ENCODE measurements at regions not wholly inside any gene's neighbourhood (a gene's known extent, or its start where the extent isn't known, plus 50 kb on each side); places are given as distances from the start of the nearest gene placed in this dataset.
"Not testable (repeated sequence)": the region's sequence is repeated elsewhere in the genome, so short reads cannot be mapped to it uniquely, and the experiment has no call there.

DNA sequence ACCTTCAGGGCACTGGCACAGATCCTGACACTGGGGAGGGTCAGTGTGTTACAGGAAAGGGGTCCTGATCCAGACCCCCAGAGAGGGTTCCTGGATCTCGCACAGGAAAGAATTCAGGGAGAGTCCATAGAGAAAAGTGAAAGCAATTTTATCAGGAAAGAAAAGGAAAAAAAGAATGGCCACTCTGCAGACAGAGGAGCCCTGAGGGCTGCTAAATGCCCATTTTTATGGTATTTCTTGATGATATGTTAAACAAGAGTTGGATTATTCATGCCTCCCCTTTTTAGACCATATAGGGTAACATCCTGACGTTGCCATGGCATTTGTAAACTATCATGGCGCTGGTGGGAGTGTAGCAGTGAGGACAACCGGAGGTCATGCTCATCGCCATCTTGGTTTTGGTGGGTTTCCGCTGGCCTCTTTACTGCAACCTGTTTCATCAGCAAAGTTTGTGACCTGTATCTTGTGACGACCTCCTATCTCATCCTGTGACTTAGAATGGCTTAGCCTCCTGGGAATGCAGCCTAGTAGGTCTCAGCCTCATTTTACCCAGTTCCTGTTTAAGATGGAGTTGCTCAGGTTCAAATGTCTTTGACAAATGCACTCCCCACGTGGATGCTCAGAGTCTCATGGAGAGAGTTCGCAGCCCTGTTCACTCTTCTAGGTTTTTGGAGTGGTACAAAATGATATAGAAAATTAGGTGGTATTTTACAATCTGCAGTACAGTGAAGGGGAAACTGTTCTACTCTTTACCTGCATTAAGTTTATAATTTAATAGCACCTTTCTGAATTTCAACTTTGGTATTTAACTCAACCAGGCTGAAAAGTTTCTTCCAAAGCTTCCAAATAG, 1363.7 kb upstream of the TMEM132C start:
- DNase-seq (ENCODE audit: low read depth in 2 of 2): no peak

DNA sequence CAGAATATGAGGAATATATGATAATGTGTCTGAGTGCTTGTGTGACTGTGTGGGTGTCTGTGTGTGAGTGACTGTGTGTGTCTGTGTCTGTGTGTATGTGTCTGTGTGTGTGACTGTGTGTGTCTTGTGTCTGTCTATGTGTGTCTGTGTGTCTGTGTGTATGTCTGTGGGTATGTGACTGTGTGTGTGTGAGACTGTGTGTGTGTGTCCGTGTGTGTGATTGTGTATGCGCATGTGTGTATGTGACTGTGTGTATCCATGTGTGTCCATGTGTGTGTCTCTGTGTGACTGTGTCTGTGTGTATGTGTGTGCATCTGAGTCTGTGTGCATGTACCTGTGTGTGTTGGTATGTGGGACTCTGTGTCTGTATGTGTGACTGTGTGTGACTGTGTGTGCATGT, 1361.2 kb upstream of the TMEM132C start:
- no peak for DNase-seq (ENCODE audit: low read depth in 2 of 2)

GRCh38 chr12:126907900-126908764, 1358.8 kb upstream of the TMEM132C start:
- no peak for DNase-seq (ENCODE audit: low read depth in 2 of 2)

DNA sequence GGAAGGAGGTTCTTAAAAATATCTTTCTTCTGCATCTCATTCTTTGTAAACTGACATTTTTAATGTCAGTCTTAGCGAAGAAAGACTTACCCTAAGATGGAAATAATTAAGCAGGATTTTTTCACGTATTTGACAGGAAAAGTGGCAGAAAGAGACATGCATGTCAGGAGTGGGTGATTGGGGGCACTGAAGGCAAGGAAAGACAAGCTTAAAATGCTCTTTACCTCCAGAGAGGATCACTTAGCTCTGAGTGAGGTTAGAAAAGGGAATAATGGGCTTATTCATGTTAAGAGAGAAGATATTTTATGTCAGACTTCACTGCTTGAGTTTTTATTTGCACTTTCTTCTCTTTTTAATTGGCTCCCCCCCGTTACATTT, 1358.2 kb upstream of the TMEM132C start:
- no peak for DNase-seq (ENCODE audit: low read depth in 2 of 2)

GRCh38 chr12:126910570-126910969, 1356.4 kb upstream of the TMEM132C start:
- DNase-seq (ENCODE audit: low read depth in 2 of 2): no peak

DNA sequence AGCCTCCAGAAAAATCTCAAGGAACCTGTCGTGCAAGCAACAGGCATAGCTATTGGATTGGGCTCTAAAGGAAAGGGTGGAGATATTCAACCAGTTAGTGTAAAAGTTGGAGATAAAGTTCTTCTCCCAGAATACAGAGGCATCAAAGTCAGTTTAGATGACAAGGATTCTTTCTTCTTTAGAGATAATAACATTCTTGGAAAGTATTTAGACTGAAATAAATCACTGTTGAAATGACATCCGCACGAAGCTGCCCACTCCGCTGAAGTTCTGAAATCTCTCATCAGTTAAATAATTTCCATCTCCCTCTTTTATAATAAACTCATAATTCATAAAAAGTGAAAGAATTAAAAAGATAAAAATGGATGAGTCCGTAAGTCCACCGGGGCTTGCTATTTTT, 1354.9 kb upstream of the TMEM132C start:
- DNase-seq (ENCODE audit: low read depth in 2 of 2): no peak

- DNase-seq (ENCODE audit: low read depth in 2 of 2): no peak
Measured at GRCh38 chr12:126914170-126914793, 1352.7 kb upstream of the TMEM132C start.

GRCh38 chr12:126915309-126915708, 1351.7 kb upstream of the TMEM132C start:
- DNase-seq (ENCODE audit: low read depth in 2 of 2): no peak

- DNase-seq (ENCODE audit: low read depth in 2 of 2): no peak
Measured at GRCh38 chr12:126926023-126926594, 1340.9 kb upstream of the TMEM132C start.

- no peak for DNase-seq (ENCODE audit: low read depth in 2 of 2)
Measured at GRCh38 chr12:126930234-126930633, 1336.7 kb upstream of the TMEM132C start.

- no peak for DNase-seq (ENCODE audit: low read depth in 2 of 2)
Measured at GRCh38 chr12:126932156-126932555, 1334.8 kb upstream of the TMEM132C start.

DNA sequence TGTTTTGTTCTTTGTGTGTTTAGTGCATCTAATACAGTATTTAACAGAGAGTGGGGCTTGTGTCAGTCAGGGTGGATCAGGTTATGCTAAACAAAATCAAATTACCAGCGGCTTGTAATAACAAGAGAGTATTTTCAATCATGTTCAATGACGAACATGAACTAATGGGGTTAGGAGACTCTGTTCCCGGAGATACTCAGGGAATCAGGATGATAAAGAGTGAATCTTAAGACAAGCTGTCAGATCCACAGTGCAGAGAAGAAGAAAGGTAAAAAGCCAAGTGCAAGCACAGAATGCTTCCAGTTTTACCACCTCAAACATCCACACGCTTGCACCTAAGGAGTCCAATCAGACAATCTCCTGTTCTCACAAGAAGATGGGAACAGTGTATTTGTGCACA, 1331.5 kb upstream of the TMEM132C start:
- no peak for DNase-seq (ENCODE audit: low read depth in 2 of 2)

DNA sequence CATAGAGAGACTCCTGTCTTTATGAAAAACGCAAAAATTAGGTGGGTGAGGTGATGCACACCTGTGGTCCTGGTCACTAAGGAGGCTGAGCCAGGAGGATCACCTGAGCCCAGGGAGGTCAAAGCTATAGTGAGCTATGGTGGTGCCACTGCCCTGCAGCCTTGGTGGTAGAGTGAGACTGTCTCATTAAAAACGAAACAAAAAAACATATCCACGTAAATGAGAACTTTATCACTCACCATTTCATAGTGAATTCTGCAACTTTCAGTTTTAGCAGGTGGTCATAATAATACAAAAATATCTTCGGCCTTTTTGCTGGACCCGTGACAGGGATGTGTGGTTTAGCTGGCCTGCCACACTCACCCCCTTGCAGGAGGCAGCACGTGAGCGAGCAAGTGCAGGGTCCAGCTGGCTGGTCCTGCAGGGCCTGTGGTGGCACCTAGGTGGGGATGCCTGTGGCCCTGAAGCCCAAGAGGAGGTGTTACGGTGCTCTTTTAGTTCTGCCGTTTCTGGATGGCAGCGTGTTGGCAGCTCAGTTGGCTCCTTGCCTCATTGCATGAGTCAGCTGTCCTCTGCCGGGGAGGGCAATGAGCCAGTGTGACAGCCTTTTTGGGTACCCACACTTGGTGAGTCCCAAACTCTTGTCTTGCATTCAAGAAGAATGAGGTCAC, 1330.7 kb upstream of the TMEM132C start:
- DNase-seq (ENCODE audit: low read depth in 2 of 2): no peak

DNA sequence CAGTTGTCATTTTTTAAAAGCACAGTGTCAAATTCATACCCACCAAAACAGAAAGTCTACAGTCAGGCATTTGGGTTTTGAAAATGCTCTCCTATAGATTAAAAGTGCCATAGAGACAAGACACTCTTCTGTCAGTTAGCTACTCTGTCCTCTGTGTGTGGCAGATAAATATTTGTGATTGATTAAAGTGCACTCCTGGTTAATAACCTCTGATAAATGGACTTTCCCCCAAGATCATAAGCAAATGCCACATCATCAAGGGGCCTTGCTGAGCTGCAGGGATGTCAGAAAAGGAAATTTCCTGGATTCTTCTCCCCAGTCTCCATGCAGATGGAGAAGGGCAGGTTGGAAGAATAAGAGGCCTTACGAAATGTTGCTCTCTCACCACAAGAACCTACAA, 1329.5 kb upstream of the TMEM132C start:
- DNase-seq (ENCODE audit: low read depth in 2 of 2): no peak

- DNase-seq (ENCODE audit: low read depth in 2 of 2): no peak
Measured at GRCh38 chr12:126944684-126945083, 1322.3 kb upstream of the TMEM132C start.

- DNase-seq (ENCODE audit: low read depth in 2 of 2): not testable (repeated sequence)
Measured at GRCh38 chr12:126946958-126947357, 1320.0 kb upstream of the TMEM132C start.

DNA sequence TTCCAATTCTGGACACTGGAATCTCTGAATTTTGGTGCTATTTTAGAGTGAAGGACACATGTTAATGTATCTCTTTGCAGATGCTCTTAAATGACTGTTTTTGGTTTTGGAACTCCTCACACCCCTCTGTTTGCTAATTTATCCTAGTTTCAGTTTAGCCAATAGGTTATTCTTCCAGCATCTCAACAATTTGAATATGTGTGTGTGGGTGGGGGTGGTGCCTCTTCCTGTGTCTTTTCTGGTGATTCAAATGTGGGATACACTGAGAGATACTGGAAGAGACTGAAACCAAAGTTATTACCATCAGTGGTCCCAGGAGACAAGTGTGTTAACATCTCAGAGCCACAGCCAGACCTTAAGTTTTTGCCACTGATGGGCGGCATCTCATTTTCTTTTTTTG, 1317.4 kb upstream of the TMEM132C start:
- no peak for DNase-seq (ENCODE audit: low read depth in 2 of 2)

- no peak for DNase-seq (ENCODE audit: low read depth in 2 of 2)
Measured at GRCh38 chr12:126950266-126950665, 1316.7 kb upstream of the TMEM132C start.

DNA sequence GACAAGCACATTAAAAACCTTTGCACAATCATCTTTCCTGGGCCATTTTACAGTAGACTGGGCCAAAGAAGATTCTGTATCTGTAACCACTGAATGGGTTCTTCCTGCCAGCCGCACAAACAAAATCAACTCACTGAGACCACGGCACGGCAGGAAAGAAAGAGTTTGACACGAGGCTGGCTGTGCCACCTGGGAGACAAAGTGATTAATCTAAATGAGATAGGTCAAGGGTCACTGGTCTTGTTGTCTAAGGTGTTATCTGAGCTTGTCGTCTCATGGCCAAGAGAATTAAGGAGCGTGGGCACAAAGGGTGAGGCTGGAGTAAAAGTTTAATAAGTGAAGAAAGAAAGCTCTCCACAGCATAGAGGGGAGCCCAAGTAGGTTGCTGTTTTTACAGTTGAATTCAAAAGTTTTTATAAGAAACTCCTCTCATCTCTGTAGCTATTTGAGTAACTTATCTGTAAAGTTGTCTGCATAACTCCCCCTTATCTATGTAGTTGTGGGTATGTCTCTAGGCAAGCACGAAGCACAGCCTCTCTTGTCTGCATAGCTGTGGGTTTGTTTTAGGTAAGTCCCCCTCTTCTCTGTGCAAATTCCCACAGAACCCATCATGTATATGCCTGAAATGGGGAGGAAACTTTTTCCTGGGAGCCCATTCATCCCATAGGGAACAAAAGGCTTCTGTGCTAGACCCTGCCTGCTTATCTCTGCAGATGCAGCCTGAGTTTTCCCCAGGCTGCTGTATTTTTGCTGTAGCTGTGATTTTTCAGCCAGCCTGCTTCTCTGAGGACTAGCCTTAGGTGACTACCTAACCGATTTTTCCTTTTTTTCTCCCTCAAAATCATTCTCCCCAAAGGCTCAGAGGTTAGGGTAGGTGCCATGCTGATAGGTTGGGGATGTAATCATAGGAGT, 1314.6 kb upstream of the TMEM132C start:
- no peak for DNase-seq (ENCODE audit: low read depth in 2 of 2)

GRCh38 chr12:126953365-126953889, 1313.5 kb upstream of the TMEM132C start:
- DNase-seq (ENCODE audit: low read depth in 2 of 2): no peak
